ENCODE measurements at regions not wholly inside any gene's neighbourhood (a gene's known extent, or its start where the extent isn't known, plus 50 kb on each side); places are given as distances from the start of the nearest gene placed in this dataset.
"Not testable (repeated sequence)": the region's sequence is repeated elsewhere in the genome, so short reads cannot be mapped to it uniquely, and the experiment has no call there.

DNA sequence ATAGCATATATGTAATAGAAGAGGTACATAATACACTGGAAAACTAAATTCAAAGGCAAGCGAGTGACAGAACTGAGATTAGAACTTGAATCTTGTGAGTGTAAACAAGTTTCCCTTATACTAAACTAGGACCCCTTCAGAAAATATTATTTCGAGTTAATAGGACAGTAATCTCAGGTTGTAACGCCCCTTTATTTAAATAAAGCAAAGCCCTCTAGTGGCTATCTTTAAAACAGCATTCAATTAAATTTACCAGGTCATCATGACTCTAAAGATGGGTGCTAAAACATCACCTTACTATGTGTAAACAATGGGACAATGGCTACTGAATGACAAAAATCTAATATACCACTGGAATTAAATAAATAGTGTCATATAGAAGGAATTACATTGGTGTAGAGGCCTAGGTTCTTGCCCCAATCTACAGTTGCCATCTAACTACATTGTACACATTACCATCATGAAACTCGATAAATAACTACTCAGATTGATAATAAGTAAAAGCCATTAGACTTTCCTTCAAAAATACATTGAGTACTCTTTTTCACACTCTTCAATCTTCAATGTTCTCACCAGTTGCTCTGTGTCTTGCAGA is 255.4 kb upstream of the IRAK1BP1 start:
- no peak for DNase-seq (ENCODE audit: low spot score)
- Mint-ChIP-seq H3K36me3 (ENCODE audit: low read depth) (no peaks in the 10 kb centered on the region), H3K9me3 (no peaks in the 10 kb centered on the region), H3K4me1 (ENCODE audit: low read depth) (no peaks in the 10 kb centered on the region), H3K27me3 (ENCODE audit: low read depth) (no peaks in the 10 kb centered on the region), H3K27ac (no peak overlapping the region), H3K4me3 (no peak overlapping the region)

DNA sequence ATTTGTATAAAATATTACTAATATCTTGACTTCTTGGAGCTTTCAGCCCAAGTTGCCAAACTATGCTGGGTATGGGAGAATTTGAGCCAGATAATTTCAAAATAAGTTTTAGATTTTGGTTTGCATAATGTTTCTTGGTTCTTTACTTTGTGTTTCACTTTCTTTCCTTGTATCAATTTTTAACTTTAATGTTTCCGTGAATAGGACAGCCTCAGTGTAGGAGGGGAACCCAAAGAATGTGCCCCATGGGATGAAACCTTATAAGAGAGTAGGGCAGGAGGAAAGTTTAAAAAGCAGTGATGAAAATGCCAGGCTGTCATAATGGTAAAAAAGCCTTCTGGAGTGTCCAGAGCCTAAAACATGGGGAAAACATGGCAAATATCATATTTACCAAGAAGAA is 252.4 kb upstream of the IRAK1BP1 start:
- Mint-ChIP-seq H3K9me3 (no peaks in the 10 kb centered on the region), H3K4me1 (ENCODE audit: low read depth) (no peaks in the 10 kb centered on the region), H3K27me3 (ENCODE audit: low read depth) (no peaks in the 10 kb centered on the region), H3K4me3 (no peak overlapping the region), H3K36me3 (ENCODE audit: low read depth) (no peaks in the 10 kb centered on the region), H3K27ac (no peak overlapping the region)
- no peak for DNase-seq (ENCODE audit: low spot score)

DNA sequence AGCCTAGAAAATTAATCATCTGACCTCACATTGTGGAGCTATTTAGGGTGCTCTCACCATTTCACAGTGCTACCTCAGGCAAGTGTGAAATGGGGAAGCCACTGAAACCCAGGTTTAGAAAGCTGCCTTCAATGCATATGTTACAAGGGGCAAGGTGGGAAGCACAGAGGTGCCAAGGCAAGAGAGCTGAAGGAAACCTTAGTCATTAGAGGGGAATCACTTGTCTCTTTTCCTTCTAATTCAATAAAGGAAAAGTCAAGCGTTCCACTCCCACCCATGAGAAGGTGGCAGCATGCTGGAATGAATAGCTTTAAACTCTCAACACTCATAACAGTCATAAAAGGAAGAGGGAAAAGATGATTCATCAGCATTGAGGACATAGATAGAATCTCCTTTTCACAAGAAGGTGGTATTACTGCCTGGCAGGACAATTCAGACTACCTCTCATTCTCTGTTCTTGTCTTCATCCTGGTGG is 251.9 kb upstream of the IRAK1BP1 start:
- H3K27ac Mint-ChIP-seq: no peak overlapping the region
- H3K36me3 Mint-ChIP-seq (ENCODE audit: low read depth): no peaks in the 10 kb centered on the region
- no peak for DNase-seq (ENCODE audit: low spot score)
- no peaks in the 10 kb centered on the region for H3K4me1 Mint-ChIP-seq (ENCODE audit: low read depth)
- H3K9me3 Mint-ChIP-seq: no peaks in the 10 kb centered on the region
- no peaks in the 10 kb centered on the region for H3K27me3 Mint-ChIP-seq (ENCODE audit: low read depth)
- H3K4me3 Mint-ChIP-seq: no peak overlapping the region

DNA sequence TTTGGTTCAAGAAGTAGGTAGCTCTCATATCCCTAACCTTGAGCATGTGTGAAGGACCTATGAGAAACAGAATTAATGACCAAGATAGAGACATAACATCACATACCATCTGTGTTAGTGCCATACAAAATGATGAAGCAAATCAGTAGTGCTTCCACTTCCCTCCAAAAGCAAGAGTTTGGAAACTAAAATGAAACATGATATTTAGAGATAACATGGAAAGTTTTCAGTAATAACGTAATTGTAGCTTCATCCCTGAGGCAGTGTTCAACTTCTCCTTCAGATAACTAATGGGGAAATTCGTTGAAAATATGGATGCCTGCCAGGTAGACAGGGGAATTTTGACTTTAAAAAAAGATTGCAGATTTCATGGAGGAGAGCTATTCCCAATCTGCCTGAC is 248.4 kb upstream of the IRAK1BP1 start:
- Mint-ChIP-seq H3K4me3 (no peak overlapping the region), H3K36me3 (ENCODE audit: low read depth) (no peaks in the 10 kb centered on the region), H3K9me3 (no peaks in the 10 kb centered on the region), H3K27ac (no peak overlapping the region), H3K4me1 (ENCODE audit: low read depth) (no peaks in the 10 kb centered on the region), H3K27me3 (ENCODE audit: low read depth) (no peaks in the 10 kb centered on the region)
- DNase-seq (ENCODE audit: low spot score): no peak

DNA sequence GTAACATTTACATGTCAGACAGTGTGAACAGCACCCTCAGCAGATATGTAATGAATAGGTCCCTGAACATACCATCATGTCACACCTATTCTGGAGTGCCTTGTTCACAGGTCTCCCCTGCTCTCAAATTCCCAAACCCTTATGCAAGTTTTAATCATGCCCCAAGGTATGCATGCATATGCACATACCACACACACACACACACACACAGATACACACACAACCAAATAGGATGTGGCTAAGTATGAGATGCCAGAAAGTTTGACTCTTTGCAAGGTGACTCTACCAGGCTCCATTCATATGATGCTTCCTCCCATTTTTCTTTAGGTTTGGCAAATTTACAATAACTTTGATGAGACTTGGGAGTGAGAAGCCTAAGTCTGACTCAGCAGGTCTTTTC is 243.8 kb upstream of the IRAK1BP1 start:
- H3K9me3 Mint-ChIP-seq: no peaks in the 10 kb centered on the region
- H3K4me1 Mint-ChIP-seq (ENCODE audit: low read depth): no peaks in the 10 kb centered on the region
- no peak overlapping the region for H3K4me3 Mint-ChIP-seq
- no peaks in the 10 kb centered on the region for H3K36me3 Mint-ChIP-seq (ENCODE audit: low read depth)
- H3K27me3 Mint-ChIP-seq (ENCODE audit: low read depth): peaks cover 1% of the 10 kb centered on the region
- H3K27ac Mint-ChIP-seq: no peak overlapping the region
- no peak for DNase-seq (ENCODE audit: low spot score)

DNA sequence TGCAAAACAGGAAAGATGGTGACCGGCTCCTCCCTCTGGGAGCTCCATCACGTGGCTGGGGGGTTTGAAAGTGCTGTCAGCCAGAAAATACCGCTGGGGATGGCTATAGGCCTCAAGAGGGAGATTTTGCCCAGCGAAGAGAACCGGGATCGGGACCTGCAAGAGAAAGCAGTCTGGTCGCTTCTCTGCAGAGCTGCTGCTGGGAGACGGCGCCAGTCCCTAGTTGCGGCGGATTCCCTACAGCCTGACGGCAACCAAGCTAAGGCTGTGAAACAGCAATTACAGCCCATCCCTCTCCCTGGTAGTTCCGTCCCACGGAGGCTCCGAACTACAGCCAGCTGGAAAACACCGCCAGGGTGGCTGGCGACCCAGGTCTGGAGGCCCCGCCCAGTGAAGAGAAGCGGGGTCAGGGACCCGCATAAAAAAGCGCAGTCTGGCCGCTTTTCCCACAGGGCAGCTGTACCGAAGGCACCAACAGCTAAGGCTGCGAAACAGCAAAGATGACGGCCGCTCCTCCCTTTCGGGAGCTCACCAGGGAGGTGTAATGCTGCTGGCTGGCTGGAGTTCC is 238.1 kb upstream of the IRAK1BP1 start:
- Mint-ChIP-seq H3K4me1 (ENCODE audit: low read depth) (no peaks in the 10 kb centered on the region), H3K27ac (no peak overlapping the region), H3K36me3 (ENCODE audit: low read depth) (no peaks in the 10 kb centered on the region), H3K9me3 (no peaks in the 10 kb centered on the region), H3K4me3 (no peak overlapping the region), H3K27me3 (ENCODE audit: low read depth) (peaks cover 3% of the 10 kb centered on the region)
- DNase-seq (ENCODE audit: low spot score): no peak

DNA sequence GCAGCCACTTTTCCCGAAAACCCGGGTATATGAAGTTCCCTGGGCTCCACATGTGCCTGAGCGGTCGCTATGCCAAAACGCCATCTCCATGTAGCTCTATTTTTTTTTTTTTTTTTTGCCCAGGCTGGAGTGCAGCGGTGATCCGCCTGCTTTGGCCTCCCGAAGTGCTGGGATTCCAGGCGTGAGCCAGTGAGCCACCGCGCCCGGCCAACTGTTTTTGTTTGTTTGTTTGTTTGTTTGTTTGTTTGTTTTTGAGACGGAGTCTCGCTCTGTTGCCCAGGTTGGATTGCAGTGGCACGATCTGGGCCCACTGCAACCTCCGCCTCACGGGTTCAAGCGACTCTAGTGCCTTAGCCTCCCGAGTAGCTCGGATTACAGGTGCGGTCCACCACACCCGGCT is 237.5 kb upstream of the IRAK1BP1 start:
- H3K4me3 Mint-ChIP-seq: no peak overlapping the region
- peaks cover 3% of the 10 kb centered on the region for H3K27me3 Mint-ChIP-seq (ENCODE audit: low read depth)
- no peak for DNase-seq (ENCODE audit: low spot score)
- H3K9me3 Mint-ChIP-seq: no peaks in the 10 kb centered on the region
- H3K36me3 Mint-ChIP-seq (ENCODE audit: low read depth): no peaks in the 10 kb centered on the region
- no peak overlapping the region for H3K27ac Mint-ChIP-seq
- no peaks in the 10 kb centered on the region for H3K4me1 Mint-ChIP-seq (ENCODE audit: low read depth)

DNA sequence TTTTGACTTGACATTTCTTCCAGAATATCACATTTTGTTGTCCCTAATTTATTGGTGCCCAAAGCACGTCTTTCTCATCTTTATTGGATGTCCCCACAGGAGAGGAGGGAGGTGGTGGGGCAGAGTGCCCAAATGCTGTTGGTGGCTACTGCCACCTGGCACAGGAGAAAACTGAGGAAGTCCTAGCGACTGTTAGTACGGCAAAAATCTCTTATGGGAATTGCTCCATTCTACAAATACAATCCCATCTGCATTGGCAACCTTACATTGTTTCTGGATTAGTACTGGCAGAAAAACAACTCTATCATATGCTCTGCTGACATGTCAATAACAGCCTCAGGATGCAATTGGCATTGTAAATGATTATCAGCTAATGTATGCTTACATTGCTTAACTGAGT is 235.4 kb upstream of the IRAK1BP1 start:
- Mint-ChIP-seq H3K27ac (no peak overlapping the region), H3K4me1 (ENCODE audit: low read depth) (no peaks in the 10 kb centered on the region), H3K27me3 (ENCODE audit: low read depth) (peaks cover 3% of the 10 kb centered on the region), H3K4me3 (no peak overlapping the region), H3K36me3 (ENCODE audit: low read depth) (no peaks in the 10 kb centered on the region), H3K9me3 (no peaks in the 10 kb centered on the region)
- DNase-seq (ENCODE audit: low spot score): no peak

DNA sequence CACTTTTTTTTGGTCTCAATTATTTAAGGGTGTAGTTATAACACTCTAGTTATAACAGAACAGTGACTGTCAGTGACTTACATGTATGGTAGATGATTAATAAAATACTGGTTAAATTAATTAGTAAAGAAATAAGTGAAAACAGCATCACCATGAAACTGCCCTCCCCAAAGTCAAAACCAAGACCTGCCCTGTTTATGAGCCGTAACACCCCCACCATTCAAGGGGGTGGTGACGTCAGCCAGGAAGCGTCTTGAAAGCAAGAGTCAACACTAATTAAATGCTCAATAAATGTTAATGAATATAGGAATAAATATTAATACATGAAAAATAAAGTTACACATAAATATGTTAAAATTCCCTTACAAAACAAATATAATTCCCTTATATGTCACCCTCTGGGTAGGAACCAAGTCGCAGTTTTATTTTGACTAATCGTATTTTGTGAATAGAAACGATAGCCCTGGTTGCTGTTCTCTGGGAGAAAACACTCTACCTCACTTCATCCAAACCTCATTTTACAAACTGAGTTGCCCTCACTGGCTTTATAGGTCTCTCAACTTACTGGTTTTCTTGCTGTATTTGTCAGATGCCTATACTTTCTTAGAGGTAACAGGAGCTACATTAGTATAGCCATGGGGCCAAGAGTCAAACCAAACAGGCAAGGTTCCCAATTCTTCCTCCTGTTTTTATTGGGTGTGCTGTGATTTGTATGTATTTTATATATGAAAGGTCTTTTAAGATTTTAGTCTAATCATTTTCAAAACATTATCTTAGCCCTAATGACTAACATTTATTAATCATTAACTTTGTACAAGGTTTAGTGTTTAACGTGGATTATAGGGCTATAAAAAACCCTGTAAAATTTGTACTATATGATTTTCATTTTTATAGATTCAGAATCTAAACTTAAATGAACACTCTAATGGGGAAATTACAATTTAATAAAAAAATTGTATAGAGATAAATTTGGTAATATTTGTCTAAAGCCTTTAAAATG is 227.9 kb upstream of the IRAK1BP1 start:
- Mint-ChIP-seq H3K9me3 (no peaks in the 10 kb centered on the region), H3K27ac (no peak overlapping the region), H3K36me3 (ENCODE audit: low read depth) (no peaks in the 10 kb centered on the region)

DNA sequence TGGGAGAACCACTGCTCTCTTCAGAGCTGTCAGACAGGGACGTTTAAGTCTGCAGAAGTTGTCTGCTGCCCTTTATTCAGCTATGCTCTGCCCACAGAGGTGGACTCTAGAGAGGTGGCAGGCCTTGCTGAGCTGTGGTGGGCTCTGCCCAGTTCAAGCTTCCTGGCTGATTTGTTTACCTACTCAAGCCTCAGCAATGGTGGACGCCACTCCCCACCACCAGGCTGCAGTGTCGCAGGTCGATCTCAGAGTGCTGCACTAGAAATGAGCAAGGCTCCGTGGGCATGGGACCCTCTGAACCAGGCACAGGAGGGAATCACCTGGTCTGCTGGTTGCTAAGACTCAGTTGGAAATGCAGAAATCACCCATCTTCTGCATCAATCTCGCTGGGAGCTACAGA is 223.4 kb upstream of the IRAK1BP1 start:
- not testable (repeated sequence) for H3K27ac Mint-ChIP-seq; H3K27me3 Mint-ChIP-seq (ENCODE audit: low read depth); H3K36me3 Mint-ChIP-seq (ENCODE audit: low read depth); H3K9me3 Mint-ChIP-seq; H3K4me1 Mint-ChIP-seq (ENCODE audit: low read depth); H3K4me3 Mint-ChIP-seq; DNase-seq (ENCODE audit: low spot score)

More for the DNA sequence above, 227.9 kb upstream of the IRAK1BP1 start:
- no peaks in the 10 kb centered on the region for H3K27me3 Mint-ChIP-seq (ENCODE audit: low read depth)
- H3K4me1 Mint-ChIP-seq (ENCODE audit: low read depth): no peaks in the 10 kb centered on the region
- DNase-seq (ENCODE audit: low spot score): no peak
- H3K4me3 Mint-ChIP-seq: no peak overlapping the region

DNA sequence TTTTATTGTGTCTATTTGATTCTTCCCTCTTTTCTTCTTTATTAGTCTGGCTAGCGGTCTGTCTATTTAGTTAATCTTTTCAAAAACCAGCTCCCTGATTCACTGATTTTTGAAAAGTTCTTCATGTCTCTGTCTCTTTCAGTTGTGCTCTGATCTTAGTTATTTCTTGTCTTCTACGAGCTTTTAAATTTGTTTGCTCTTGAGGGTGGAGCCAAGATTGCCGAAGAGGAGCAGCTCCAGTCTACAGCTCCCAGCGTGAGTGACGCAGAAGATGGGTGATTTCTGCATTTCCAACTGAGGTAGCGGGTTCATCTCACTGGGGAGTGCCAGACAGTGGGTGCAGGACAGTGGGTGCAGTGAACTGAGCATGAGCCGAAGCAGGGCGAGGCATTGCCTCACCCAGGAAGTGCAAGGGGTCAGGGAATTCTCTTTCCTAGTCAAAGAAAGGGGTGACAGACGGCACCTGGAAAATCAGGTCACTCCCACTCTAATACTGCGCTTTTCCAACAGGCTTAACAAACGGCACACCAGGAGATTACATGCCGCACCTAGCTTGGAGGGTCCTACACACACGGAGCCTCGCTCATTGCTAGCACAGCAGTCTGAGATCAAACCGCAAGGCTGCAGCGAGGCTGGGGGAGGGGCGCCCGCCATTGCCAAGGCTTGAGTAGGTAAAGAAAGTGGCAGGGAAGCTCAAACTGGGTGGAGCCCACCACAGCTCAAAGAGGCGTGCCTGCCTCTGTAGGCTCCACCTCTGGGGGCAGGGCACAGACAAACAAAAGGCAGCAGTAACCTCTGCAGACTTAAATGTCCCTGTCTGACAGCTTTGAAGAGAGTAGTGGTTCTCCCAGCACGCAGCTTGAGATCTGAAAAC is 220.6 kb upstream of the IRAK1BP1 start:
- H3K4me3 Mint-ChIP-seq; H3K27me3 Mint-ChIP-seq (ENCODE audit: low read depth); H3K27ac Mint-ChIP-seq; H3K36me3 Mint-ChIP-seq (ENCODE audit: low read depth); H3K4me1 Mint-ChIP-seq (ENCODE audit: low read depth); DNase-seq (ENCODE audit: low spot score); H3K9me3 Mint-ChIP-seq: not testable (repeated sequence)

DNA sequence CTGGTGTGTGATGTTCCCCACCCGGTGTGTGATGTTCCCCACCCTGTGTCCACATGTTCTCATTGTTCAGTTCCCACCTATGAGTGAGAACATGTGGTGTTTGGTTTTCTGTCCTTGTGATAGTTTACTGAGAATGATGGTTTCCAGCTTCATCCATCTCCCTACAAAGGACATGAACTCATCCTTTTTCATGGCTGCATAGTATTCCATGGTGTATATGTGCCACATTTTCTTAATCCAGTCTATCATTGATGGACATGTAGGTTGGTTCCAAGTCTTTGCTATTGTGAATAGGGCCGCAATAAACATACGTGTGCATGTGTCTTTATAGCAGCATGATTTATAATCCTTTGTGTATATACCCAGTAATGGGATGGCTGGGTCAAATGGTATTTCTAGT is 201.5 kb upstream of the IRAK1BP1 start:
- not testable (repeated sequence) for H3K9me3 Mint-ChIP-seq; H3K36me3 Mint-ChIP-seq (ENCODE audit: low read depth)

DNA sequence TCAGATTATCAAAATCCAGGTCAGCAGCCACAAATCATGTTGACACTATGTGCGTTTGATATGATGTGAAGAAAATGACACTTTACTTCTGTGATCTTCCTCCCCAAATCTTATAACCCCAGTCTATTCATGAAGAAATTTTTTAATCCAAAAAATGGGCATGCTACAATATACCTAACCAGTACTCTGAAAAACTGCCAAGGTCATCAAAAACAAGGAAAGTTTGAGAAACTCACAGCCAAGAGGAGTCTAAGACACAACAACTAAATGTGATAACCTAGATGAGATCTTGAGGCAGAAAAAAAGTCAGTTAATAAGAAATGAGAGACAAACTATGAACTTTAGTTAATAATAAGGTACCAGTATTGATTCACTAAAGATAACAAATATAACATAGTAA is 200.6 kb upstream of the IRAK1BP1 start:
- no peaks in the 10 kb centered on the region for H3K9me3 Mint-ChIP-seq
- H3K27ac Mint-ChIP-seq: no peak overlapping the region
- no peaks in the 10 kb centered on the region for H3K4me1 Mint-ChIP-seq (ENCODE audit: low read depth)
- no peak for DNase-seq (ENCODE audit: low spot score)
- no peak overlapping the region for H3K4me3 Mint-ChIP-seq
- H3K27me3 Mint-ChIP-seq (ENCODE audit: low read depth): no peaks in the 10 kb centered on the region
- no peaks in the 10 kb centered on the region for H3K36me3 Mint-ChIP-seq (ENCODE audit: low read depth)

More for the DNA sequence above, 201.5 kb upstream of the IRAK1BP1 start:
- DNase-seq (ENCODE audit: low spot score); H3K27ac Mint-ChIP-seq; H3K4me1 Mint-ChIP-seq (ENCODE audit: low read depth); H3K27me3 Mint-ChIP-seq (ENCODE audit: low read depth); H3K4me3 Mint-ChIP-seq: not testable (repeated sequence)

Measured in T-helper 2 cell treated with Interferon-gamma antibody and Interleukin-4, amounts not matched to agents 5 μg/mL and 100 μg/mL, for 36 hours (primary cell).